ENCODE measurements at regions not wholly inside any gene's neighbourhood (a gene's known extent, or its start where the extent isn't known, plus 50 kb on each side); places are given as distances from the start of the nearest gene placed in this dataset.
A peak's percentile ranks its signal among the peaks of the same experiment; 100 is the strongest.
"Not testable (repeated sequence)": the region's sequence is repeated elsewhere in the genome, so short reads cannot be mapped to it uniquely, and the experiment has no call there.

- peak; percentile 29 for DNase-seq (ENCODE audit: insufficient read length, low spot score)
- FAIRE-seq: no peak
These were observed 387.6 kb upstream of the ZFP42 start for GRCh38 chr4:187608001-187608421.

DNA sequence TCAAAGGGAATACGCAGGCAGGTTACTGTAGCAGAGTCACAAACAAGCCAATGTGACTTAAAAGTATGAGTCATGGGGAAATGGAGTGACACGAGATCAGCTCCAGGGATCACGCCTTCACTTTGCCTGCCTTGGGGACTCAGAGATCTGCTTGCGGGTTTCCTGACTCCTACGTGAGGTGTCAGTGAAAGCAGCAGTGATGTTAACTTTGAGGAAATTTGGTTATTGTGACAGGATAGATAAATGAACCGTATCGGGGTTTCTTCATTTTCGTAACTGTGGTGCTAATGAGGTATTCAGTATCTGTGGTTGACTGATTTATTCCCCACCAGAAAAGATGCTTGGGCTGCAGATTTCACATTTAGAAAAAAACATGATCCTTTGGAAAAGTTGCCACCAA is 383.3 kb upstream of the ZFP42 start:
- DNase-seq (ENCODE audit: insufficient read length, low spot score): no peak
- no peak for FAIRE-seq

DNA sequence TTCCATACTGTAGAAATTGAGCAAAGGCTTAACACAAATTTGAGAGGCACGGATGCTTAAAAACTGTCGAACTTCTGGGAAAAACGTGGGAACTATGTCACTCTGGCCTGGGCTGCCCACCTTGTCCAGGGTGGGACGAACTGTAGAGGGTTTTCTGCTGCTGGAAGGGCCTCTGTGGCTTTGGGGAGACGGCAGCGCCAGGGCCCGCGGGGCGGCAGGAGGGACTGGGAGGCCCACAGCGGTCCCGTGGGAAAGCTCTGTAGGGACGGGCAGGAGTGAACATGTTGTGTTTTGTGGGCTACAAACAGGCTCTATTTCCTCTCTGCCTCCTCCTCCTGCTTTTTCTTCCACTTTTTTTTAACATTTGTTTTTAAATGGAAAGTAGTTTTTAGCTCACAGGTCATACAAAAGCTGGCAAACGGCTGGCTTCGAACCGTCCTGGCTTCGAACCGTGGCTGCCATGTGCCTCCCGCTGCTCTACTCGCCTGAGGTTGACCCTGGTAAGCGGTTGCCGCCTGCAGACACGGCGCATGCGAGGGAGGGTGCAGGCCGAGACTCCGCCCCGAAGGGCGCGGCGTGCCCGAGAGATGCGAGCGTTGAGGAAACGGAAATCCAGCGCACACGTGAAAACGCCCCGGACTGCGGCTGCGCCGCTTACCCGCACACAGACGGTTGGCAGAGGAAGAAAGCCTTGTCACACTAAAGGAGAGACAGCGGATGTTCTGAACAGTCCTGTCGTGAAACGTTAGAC is 382.3 kb upstream of the ZFP42 start:
- FAIRE-seq (no peak), DNase-seq (ENCODE audit: insufficient read length, low spot score) (no peak)

DNA sequence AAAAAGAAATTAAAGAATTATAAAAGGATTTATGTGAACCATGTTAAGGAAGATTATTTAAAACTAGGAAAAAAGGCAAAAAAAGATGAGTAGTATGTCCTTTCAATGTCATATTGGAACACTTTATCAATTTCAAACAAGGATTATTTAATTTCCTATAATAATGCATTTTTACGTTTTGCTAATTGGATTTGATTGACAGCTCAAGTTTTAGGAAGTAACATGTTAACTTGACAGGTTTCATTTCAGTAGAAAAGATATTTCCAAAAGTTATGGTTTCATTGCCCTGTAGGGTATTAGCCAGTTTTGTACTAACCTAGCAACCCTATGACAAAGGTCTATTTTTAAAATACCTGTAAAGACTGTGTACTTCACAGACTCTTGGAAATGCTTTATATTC is 379.6 kb upstream of the ZFP42 start:
- DNase-seq (ENCODE audit: insufficient read length, low spot score): no peak
- no peak for FAIRE-seq

DNA sequence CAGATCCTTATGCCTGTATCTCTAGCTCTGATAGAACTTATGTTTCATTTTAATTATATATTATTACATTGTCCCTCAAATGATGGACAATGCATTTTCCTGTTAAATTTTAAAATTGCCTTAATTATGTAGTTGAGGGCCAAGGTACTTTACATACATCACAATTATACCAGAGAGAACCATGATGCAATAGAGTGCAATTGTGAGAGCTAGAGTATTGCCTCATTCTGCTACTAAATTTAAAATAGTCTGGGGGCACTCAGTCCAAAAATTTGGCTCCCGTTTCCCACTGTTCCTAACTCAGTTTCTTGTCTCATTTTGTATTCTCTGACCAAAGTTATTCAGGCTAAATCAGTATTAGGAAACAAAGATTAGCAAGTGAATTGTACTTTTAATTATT is 378.5 kb upstream of the ZFP42 start:
- DNase-seq (ENCODE audit: insufficient read length, low spot score): no peak
- no peak for FAIRE-seq

GRCh38 chr4:187618701-187619281 is 376.8 kb upstream of the ZFP42 start:
- DNase-seq (ENCODE audit: insufficient read length, low spot score) (no peak), FAIRE-seq (peak; percentile 42)

- DNase-seq (ENCODE audit: insufficient read length, low spot score) (no peak), FAIRE-seq (no peak)
These were observed 376.3 kb upstream of the ZFP42 start for GRCh38 chr4:187619319-187619718.

DNA sequence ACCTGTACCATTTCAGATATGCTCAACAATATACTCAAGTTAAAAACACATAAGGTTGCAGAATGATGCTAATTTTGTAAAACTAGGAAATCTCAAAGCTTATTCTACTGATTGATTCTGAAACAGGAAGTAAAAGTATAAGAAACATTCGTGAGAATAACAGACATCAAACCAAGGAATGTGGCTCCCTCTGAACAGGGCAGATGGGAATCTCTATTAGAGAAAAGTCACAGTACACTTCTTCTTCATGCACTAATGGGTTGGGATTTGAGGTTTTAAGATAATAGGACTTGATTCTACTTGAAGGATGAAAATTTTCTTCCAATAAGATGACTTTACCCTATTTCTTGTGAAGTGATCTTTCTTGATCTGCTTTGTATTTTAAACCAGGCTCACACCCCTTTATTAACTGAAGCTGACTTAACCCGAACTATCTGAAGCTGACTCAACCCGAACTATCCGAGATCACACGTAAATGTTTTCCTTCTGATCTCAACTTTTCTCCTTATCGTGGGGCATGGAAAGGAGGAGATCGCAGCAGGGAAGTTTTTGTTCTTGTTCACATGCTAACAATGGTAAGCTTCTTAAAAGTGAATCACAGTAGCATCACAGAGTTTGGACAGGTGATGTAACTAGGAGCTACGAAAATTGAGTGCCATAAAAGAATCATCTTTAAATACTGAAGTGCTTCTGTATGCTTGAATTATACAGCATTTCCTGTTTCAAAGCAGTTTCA is 363.1 kb upstream of the ZFP42 start:
- no peak for FAIRE-seq
- no peak for DNase-seq (ENCODE audit: insufficient read length, low spot score)

DNA sequence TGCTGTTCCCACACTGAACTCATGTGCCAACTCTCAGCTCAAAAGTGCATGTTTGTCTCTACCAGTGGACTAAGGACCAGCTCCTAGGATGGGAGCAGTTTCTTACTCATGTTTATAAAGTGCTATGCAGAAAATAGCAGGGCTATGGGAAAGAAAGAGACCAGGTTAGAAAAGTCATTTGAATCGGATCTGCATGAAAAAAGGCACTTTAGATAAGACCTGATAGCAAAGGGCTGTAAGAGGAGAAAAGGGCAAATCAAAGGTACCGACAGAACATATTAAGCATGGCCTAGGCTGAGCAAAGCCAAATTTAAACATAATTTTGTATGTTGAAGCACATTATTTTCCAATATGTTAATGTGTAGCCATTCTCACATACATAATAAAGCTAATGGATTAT is 362.3 kb upstream of the ZFP42 start:
- FAIRE-seq: no peak

DNA sequence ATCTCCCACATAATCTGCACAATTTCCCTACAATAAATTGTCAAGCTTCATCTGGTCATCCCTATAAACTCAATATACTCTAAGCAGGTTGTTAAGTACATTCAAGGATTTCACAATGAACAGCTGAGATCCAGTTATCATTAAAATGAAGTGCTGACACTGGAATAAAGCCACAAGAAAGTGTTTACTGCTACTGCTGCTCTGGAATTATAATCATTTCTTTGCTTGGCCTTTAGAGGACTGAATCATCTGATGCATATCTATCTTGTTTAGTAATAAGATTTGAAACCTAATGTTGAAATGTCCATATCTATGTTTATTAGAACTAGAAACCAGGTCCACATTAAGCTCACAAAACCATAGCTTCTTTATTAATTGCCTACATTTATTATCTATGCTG is 338.6 kb upstream of the ZFP42 start:
- FAIRE-seq: no peak
- DNase-seq (ENCODE audit: insufficient read length, low spot score): peak; percentile 11

More for the DNA sequence above, 362.3 kb upstream of the ZFP42 start:
- no peak for DNase-seq (ENCODE audit: insufficient read length, low spot score)

DNA sequence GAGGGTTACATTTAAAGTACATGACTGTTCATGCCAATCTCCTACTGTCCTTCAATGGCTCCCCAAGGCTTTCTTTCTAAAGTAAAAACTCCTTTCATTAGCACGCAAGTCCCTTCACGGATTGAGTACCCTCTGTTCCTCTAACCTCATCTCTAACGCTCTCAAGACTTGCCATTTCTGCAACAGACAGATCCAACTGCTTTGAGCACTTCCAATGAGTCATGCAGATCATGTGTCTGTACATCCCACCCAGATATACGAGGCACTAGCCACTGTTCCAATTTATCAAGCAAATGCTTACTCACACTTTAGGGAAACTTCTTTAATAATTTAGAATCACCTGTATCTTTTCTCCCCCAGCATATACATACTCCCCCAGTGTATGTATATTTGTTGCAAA is 332.5 kb upstream of the ZFP42 start:
- DNase-seq (ENCODE audit: insufficient read length, low spot score) (no peak), FAIRE-seq (no peak)

- no peak for DNase-seq (ENCODE audit: insufficient read length, low spot score)
- no peak for FAIRE-seq
These were observed 331.6 kb upstream of the ZFP42 start for GRCh38 chr4:187664011-187664410.

DNA sequence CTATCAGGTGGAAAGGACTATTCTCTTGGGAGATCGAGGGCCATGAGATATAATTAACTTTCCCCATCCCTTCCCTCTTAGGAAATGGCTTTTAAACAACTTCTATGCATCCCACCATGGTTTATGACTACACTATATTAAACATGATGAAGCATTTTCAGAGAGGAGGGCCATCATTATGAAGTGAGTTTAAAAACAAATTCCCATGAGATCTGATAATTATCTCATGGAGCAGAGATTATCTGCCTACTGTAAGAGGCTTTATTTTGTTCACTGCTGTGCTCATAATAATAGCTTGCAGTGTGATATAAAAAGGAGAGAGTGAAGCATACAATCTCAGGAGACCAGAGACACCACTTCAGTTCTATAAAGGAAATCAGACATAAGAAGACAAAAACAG is 330.5 kb upstream of the ZFP42 start:
- no peak for FAIRE-seq
- DNase-seq (ENCODE audit: insufficient read length, low spot score): no peak

GRCh38 chr4:187666034-187666433 is 329.5 kb upstream of the ZFP42 start:
- FAIRE-seq: no peak
- no peak for DNase-seq (ENCODE audit: insufficient read length, low spot score)

- DNase-seq (ENCODE audit: insufficient read length, low spot score): no peak
- FAIRE-seq: peak; percentile 9
These were observed 328.7 kb upstream of the ZFP42 start for GRCh38 chr4:187666697-187667494.

- DNase-seq (ENCODE audit: insufficient read length, low spot score) (peak; percentile 43), FAIRE-seq (no peak)
These were observed 327.0 kb upstream of the ZFP42 start for GRCh38 chr4:187668526-187669082.

DNA sequence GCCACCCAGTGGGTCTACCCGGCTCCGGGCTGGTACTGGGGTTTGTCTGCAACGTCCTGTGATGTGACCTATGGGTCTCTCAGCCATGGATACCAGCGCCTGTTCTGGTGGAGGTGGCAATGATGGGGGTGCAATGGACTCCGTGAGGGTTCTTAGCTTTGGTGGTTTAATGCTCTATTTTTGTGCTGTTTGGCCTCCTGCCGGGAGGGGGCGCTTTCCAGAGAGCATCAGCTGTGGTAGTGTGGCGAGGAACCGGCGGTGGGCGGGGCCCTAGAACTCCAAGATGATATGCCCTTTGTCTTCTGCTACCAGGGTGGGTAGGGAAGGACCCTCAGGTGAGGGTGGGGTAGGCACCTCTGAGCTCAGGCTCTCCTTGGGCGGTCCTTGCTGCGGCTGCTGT is 324.1 kb upstream of the ZFP42 start:
- FAIRE-seq: peak; percentile 16
- DNase-seq (ENCODE audit: insufficient read length, low spot score): not testable (repeated sequence)

DNA sequence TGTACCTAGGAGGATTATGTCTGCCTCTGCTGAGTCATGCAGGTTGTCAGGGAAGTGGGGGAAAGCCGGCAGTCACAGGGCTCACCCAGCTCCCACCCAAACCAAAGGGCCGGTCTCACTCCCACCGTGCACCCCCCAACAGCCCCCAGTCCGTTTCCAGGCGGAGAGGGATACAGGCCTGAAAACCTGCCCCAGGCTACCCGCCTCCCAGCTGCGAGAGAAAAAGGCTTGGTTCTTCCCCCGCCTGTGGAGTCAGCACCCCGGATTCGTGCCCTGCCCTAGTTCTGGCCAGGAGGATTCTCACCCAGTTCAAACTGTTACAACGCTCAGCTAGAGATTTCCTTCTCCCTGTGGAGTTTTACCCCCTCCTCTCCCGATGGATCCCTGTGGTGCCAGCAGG is 323.6 kb upstream of the ZFP42 start:
- peak; percentile 72 for FAIRE-seq
- DNase-seq (ENCODE audit: insufficient read length, low spot score): not testable (repeated sequence)

DNA sequence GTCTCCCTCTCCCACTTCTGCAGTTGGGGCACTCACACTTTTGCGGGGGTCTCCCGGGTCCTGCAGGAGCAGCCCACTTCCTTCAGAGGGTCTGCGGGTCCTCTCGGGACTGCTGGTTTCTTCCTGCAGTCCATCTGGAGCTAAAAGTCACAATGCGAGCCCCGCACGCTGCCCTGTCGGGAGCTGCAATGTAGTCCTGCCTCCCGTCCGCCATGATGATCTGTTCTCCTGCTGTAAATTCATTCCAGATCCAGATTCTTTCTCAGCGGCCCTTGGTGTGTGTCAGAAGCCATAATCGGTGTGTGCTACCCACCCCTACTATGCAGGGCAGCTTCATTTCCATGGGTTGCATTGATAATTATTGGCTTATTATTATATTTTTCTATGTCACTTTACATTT is 323.0 kb upstream of the ZFP42 start:
- DNase-seq (ENCODE audit: insufficient read length, low spot score); FAIRE-seq: not testable (repeated sequence)

GRCh38 chr4:187679450-187679849 is 316.1 kb upstream of the ZFP42 start:
- DNase-seq (ENCODE audit: insufficient read length, low spot score): no peak
- no peak for FAIRE-seq

DNA sequence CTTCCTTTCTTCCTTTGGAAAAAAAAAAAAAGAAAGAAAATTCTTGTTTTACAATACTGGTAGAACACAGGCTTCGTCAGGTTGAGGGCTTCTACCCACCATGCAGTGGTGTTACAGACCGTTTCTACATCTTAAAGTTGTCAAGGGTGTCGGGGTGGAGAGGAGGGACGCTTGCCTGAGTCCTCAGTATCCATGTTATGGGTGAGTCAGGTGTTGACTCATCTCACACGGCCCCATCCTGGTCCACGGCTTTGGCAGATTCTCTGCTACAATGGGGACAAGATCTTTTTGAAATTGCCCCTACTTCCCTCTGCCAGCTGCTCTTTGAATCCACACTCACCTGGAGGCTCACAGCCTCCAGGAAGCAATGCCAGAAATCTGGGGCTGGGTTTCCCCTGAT is 310.3 kb upstream of the ZFP42 start:
- FAIRE-seq (no peak), DNase-seq (ENCODE audit: insufficient read length, low spot score) (no peak)

Data from HTR-8/SVneo (cell line).